ENCODE measurements at regions not wholly inside any gene's neighbourhood (a gene's known extent, or its start where the extent isn't known, plus 50 kb on each side); places are given as distances from the start of the nearest gene placed in this dataset.

DNA sequence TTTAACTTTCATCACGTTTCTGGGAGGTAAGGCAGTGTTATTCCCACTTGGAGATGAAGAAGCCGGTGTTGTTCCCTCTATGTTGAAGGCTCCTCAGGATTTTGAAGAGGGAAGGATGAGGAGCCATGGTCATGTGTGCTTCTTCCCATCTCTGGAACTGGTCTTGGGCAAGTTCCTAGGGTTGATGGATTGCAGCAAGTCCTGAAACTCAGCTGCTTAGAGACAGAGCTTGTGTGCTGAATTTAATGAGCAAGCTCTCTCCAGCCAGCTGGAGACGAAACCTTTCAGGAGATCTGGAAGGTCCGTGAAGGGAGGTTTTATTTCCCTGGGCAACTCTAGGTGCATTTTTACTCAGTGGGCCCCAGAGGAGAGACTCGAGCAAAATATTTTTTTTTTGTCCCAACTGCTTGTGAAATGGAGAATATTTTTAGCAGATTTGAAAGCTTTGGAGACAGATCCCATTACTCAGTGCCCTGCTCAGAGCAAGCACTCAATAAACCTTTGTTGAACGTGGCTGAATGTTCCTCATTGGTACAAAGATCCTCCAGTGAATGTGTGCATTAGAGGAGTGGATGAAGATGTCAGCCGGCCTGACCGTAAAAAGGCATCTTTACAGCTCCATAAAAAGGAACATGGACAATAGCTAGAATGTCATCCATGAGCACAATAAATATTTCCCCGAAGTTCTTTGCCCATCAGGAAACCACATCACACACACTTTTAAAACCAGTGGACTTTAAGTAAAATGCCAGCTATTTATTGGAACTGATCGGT, 55.6 kb upstream of the RGMA start (continued):
- no peak for TF ChIP-seq TBL1XR1 (IDR thresholded peaks at IDR 0.05; ENCODE audit: low read depth, low read length)
- TF ChIP-seq CEBPB (IDR thresholded peaks at IDR 0.05; ENCODE audit: borderline replicate concordance in 1 of 2, low read depth in 2 of 2, low read length in 2 of 2): no peak
- TF ChIP-seq ESRRA (IDR thresholded peaks at IDR 0.05; ENCODE audit: low read length): no peak
- no peak for TF ChIP-seq NR2F1 (conservative IDR thresholded peaks at IDR 0.05)

- ChIA-PET CTCF (no interaction called here), SMC1A (ENCODE audit: uncharacterized antibody, unreplicated experiment) (no interaction called here), RAD21 (ENCODE audit: unreplicated experiment) (no interaction called here), POLR2A (no interaction called here)
- no peak for FAIRE-seq
- no peak for DNase-seq (ENCODE audit: low read depth, low spot score)
- no peak overlapping the region for H3K4me3 ChIP-seq
- no peak overlapping the region for H3K9ac ChIP-seq (ENCODE audit: control insufficient read depth, insufficient read depth, low read length)
- no TSS peak for BruUV-seq (replicated peaks)
- no peaks in the 10 kb centered on the region for H3K9me3 ChIP-seq (replicated peaks; ENCODE audit: control insufficient read depth, insufficient read depth, low read length)
- no peak overlapping the region for H2AFZ ChIP-seq (ENCODE audit: control insufficient read depth, low read depth, low read length)
- H3K36me3 ChIP-seq (ENCODE audit: control insufficient read depth in 2 of 2, insufficient read depth in 2 of 2, low read length in 1 of 2): no peaks in the 10 kb centered on the region
- ATAC-seq: no peak
- 37% methylated on average over 13 of the region's 13 CpGs for WGBS (ENCODE audit: insufficient coverage, insufficient replicate concordance, low lambda C conversion rate, missing lambda C conversion rate)
- no peaks in the 10 kb centered on the region for H3K4me1 ChIP-seq (ENCODE audit: control insufficient read depth, insufficient read depth, low read length)
- H3K27ac ChIP-seq (ENCODE audit: control insufficient read depth, insufficient read depth): no peak overlapping the region
- no peaks in the 10 kb centered on the region for H3K79me2 ChIP-seq (ENCODE audit: control insufficient read depth, insufficient read depth, low read length)
- no peaks in the 10 kb centered on the region; a peak in 2 of 4 replicates for H3K27me3 ChIP-seq (replicated peaks in 1 of 2; ENCODE audit: control insufficient read depth in 2 of 2, insufficient read depth in 2 of 2, low read length in 1 of 2)
- no peaks in the 10 kb centered on the region for H4K20me1 ChIP-seq (ENCODE audit: control insufficient read depth, insufficient read depth)
- intact Hi-C loops (cut with micrococcal nuclease; ENCODE audit: unreplicated experiment): no loop called here
- in situ Hi-C loops (cut with MboI): no loop called here
- no peak overlapping the region for H3K4me2 ChIP-seq (ENCODE audit: control insufficient read depth, insufficient read depth)
- TF ChIP-seq ATF2 (IDR thresholded peaks at IDR 0.05; ENCODE audit: low read length) (no peak), FOS (IDR thresholded peaks at IDR 0.05; ENCODE audit: borderline replicate concordance, extremely low read depth, insufficient read length) (no peak)
These were observed 54.2 kb upstream of the RGMA start for GRCh38 chr15:93143186-93143585.

Data from GM12878 (cell line).